AG09319 (cell line): ENCODE measurements at regions not wholly inside any gene's neighbourhood (a gene's known extent, or its start where the extent isn't known, plus 50 kb on each side); places are given as distances from the start of the nearest gene placed in this dataset.
"Not testable (repeated sequence)": the region's sequence is repeated elsewhere in the genome, so short reads cannot be mapped to it uniquely, and the experiment has no call there.

ENCODE experiments used
- DNase-seq: peaks from one replicate; pipeline ENCODE4 v3.0.0-alpha.2; 2010; ENCODE audit warnings: low read depth; ENCODE audit errors: extremely low read depth
- TF ChIP-seq, protein P1 (sequence below): IDR thresholded peaks from 2 replicates; pipeline ENCODE4 v1.5.1; 2011; ENCODE audit warnings: low read depth, mild to moderate bottlenecking, inconsistent platforms, low read length, moderate library complexity

- TF ChIP-seq, protein P1, sequence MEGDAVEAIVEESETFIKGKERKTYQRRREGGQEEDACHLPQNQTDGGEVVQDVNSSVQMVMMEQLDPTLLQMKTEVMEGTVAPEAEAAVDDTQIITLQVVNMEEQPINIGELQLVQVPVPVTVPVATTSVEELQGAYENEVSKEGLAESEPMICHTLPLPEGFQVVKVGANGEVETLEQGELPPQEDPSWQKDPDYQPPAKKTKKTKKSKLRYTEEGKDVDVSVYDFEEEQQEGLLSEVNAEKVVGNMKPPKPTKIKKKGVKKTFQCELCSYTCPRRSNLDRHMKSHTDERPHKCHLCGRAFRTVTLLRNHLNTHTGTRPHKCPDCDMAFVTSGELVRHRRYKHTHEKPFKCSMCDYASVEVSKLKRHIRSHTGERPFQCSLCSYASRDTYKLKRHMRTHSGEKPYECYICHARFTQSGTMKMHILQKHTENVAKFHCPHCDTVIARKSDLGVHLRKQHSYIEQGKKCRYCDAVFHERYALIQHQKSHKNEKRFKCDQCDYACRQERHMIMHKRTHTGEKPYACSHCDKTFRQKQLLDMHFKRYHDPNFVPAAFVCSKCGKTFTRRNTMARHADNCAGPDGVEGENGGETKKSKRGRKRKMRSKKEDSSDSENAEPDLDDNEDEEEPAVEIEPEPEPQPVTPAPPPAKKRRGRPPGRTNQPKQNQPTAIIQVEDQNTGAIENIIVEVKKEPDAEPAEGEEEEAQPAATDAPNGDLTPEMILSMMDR: no peak
- DNase-seq: no peak
These were observed 299.9 kb downstream of the CCDC74A start for GRCh38 chr2:131827481-131828163.

GRCh38 chr2:131828164-131828561 lies 300.5 kb downstream of the CCDC74A start:
- TF ChIP-seq, protein P1: no peak
- DNase-seq: no peak

DNA sequence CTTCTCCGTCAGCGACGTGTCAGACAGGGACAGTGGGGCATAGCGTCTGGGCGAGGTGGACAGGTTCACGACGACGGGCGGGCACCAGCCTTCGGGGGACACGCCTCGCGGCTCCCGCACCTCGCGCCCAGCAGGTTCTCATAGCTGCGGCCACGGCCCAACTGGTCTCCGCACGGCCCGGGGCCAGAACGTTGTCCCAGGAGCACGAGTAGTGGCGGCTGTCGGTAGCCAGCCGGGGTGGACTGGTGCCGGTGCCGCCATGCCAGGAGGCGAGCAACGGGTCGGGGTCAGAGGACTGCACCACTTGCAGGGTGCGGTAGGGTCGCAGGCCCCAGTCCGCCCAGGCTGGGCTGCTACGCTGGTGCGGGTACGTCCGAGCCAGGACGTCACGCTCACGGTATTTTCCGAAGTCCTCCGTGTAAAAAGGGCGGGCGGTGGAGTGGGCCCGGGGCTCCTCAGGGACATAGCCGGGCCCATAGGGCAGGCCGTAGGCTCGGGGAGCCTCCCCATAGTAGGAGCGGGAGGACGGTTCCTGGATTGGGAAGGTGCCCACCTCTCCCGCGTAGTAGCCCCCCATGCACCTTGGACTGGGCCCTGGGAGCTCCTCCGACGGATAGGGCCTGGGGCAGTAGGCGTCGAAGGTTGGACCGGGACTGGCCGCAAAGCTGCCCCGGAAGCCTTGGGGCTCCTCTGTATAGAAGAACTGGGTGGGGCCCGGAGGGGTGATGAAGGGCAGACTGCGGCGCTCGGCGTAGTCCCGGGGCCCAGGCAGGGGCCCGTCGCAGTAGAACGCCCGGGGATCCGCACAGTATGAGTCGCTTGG lies 301.2 kb downstream of the CCDC74A start:
- not testable (repeated sequence) for DNase-seq

- DNase-seq: not testable (repeated sequence)
These were observed 302.0 kb downstream of the CCDC74A start for GRCh38 chr2:131829456-131830241.

GRCh38 chr2:131830242-131830945 lies 302.7 kb downstream of the CCDC74A start:
- DNase-seq: not testable (repeated sequence)

- DNase-seq: not testable (repeated sequence)
These were observed 303.2 kb downstream of the CCDC74A start for GRCh38 chr2:131830946-131831310.

- DNase-seq: not testable (repeated sequence)
These were observed 303.9 kb downstream of the CCDC74A start for GRCh38 chr2:131831450-131832208.

DNA sequence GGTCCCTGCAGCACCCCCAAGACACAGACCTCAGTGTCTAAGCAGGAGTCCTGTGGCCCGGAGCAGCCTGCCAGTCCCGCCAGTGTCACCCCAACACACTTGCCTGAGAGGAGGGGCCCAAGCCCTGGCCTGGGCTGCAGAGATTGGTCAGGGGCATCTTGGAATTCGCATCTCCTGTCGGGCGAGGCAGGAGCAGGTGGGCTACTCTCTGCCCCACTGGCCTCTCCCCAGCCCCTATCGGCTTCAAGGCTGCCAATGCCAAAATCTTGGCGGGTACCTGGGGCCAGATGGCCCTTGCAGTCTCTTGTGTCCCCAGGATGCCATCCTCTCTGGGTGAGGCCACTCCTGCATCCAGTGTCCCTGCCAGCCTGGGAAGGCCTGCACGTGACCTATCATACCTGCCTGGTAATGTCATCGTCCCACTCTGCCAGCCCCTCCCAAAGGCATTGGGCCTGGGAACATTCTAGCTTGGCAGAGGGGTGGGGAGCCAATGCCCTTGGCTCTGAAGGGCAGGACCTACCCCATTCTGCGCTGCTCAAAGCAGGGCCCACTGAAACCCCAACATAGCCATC lies 304.6 kb downstream of the CCDC74A start:
- not testable (repeated sequence) for DNase-seq

GRCh38 chr2:131832917-131833316 lies 305.2 kb downstream of the CCDC74A start:
- DNase-seq: not testable (repeated sequence)

GRCh38 chr2:131833367-131834202 lies 305.9 kb downstream of the CCDC74A start:
- DNase-seq: not testable (repeated sequence)

- DNase-seq: not testable (repeated sequence)
These were observed 306.7 kb downstream of the CCDC74A start for GRCh38 chr2:131834203-131835020.

- not testable (repeated sequence) for DNase-seq
These were observed 307.3 kb downstream of the CCDC74A start for GRCh38 chr2:131835022-131835421.
